Natural killer cell (primary cell): ENCODE measurements at regions not wholly inside any gene's neighbourhood (a gene's known extent, or its start where the extent isn't known, plus 50 kb on each side); places are given as distances from the start of the nearest gene placed in this dataset.
"Not testable (repeated sequence)": the region's sequence is repeated elsewhere in the genome, so short reads cannot be mapped to it uniquely, and the experiment has no call there.

Source experiments
- ATAC-seq, 3 donors: fragments of 150-1000 bp in 2 of 3; fragments of 200-7000 bp in 1 of 3; cut with Tn5 transposase; 1 replicate in 1 of 3; 2 replicates in 2 of 3; pipeline ENCODE4 v1.10.0; 2021; ENCODE audit warnings: mild to moderate bottlenecking in 2 of 3, moderate library complexity in 2 of 3
- DNase-seq, 2 donors: peaks; one replicate each; pipeline versions ENCODE4 v3.0.0 to v3.0.0-alpha.2; 2013 to 2021; ENCODE audit warnings: mixed read lengths in 1 of 2
- H3K27ac ChIP-seq: one replicate; pipeline ENCODE4 v1.5.1; 2013; ENCODE audit warnings: mild to moderate bottlenecking, low read length
- H3K27me3 ChIP-seq: one replicate; pipeline ENCODE4 v1.6.1; 2013; ENCODE audit warnings: low read length; ENCODE audit not compliant: control insufficient read depth, insufficient read depth
- H3K36me3 ChIP-seq: one replicate; pipeline ENCODE4 v1.6.1; 2013; ENCODE audit warnings: low read length; ENCODE audit not compliant: control insufficient read depth, insufficient read depth
- H3K4me1 ChIP-seq: one replicate; pipeline ENCODE4 v1.6.1; 2013; ENCODE audit warnings: low read length; ENCODE audit not compliant: control insufficient read depth, insufficient read depth
- H3K4me3 ChIP-seq: one replicate; pipeline ENCODE4 v1.5.1; 2013; ENCODE audit warnings: low read length
- H3K9me3 ChIP-seq: one replicate; pipeline ENCODE4 v1.6.1; 2013; ENCODE audit warnings: low read length; ENCODE audit not compliant: control insufficient read depth, insufficient read depth
- H3K27ac Mint-ChIP-seq, 2 donors: one replicate each; pipeline ENCODE4 v1.8.0; 2022; ENCODE audit warnings: mild to moderate bottlenecking in 2 of 2, mixed read lengths in 2 of 2, moderate library complexity in 1 of 2
- H3K27me3 Mint-ChIP-seq, 2 donors: one replicate each; pipeline ENCODE4 v1.8.0; 2022; ENCODE audit warnings: low read depth in 2 of 2, mixed read lengths in 2 of 2
- H3K36me3 Mint-ChIP-seq: one replicate; pipeline ENCODE4 v1.8.0; 2022; ENCODE audit warnings: mixed read lengths
- H3K4me1 Mint-ChIP-seq, 2 donors: one replicate each; pipeline ENCODE4 v1.8.0; 2022; ENCODE audit warnings: mixed read lengths in 2 of 2
- H3K4me3 Mint-ChIP-seq: one replicate; pipeline ENCODE4 v1.8.0; 2022; ENCODE audit warnings: mild to moderate bottlenecking, moderate library complexity, mixed read lengths
- H3K9me3 Mint-ChIP-seq, 2 donors: one replicate each; pipeline ENCODE4 v1.8.0; 2022; ENCODE audit warnings: mixed read lengths in 2 of 2
- WGBS: methylation state at CpG from one replicate; pipeline ENCODE4 v1.1.7; 2013; ENCODE audit warnings: missing lambda C conversion rate; ENCODE audit not compliant: insufficient coverage; 5-methylcytosine and 5-hydroxymethylcytosine counted together
- intact Hi-C: fragments of 100-400 bp; cut with micrococcal nuclease; formaldehyde crosslinking; loops from one replicate; pipeline ENCODE4 v1.14.2; 2022

GRCh38 chr10:133689897-133690296 lies 63.3 kb upstream of the FRG2B start:
- 29% methylated on average over 3 of the region's 6 CpGs for WGBS
- H3K4me1 Mint-ChIP-seq, H3K9me3 ChIP-seq, H3K4me1 ChIP-seq, H3K27me3 ChIP-seq, DNase-seq, H3K27ac ChIP-seq, H3K4me3 Mint-ChIP-seq, H3K36me3 ChIP-seq, H3K4me3 ChIP-seq, H3K27ac Mint-ChIP-seq, H3K9me3 Mint-ChIP-seq, intact Hi-C loops, ATAC-seq, H3K36me3 Mint-ChIP-seq, H3K27me3 Mint-ChIP-seq: not testable (repeated sequence)

DNA sequence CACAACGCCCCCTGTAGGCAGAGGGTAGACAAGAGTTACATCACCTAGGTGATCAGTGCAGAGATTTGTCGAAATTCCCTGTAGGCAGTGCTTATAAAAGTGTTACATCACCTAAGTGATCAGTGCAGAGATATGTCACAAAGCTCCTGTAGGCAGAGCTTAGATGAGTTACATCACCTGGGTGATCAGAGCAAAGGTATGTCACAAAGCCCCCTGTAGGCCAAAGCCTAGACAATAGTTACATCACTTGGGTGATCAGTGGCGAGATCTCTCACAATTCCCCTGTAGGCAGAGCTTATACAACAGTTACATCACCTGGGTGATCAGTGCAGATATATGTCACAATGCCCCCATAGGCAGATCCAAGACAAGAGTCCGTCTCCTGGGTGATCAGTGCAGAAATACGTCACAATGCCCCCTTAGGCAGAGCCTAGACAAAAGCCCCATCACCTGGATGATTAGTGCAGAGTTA lies 61.9 kb upstream of the FRG2B start:
- H3K27ac ChIP-seq, H3K9me3 ChIP-seq, H3K4me3 ChIP-seq, H3K4me1 Mint-ChIP-seq, H3K27me3 Mint-ChIP-seq, H3K9me3 Mint-ChIP-seq, H3K4me1 ChIP-seq, H3K4me3 Mint-ChIP-seq, H3K27ac Mint-ChIP-seq, intact Hi-C loops, H3K36me3 ChIP-seq, DNase-seq, H3K36me3 Mint-ChIP-seq, H3K27me3 ChIP-seq: not testable (repeated sequence)
- no CpG with 5 or more reads among the region's 5 CpGs for WGBS
- ATAC-seq, result peak in 2 of 3 donors; percentile 26 to 67

DNA sequence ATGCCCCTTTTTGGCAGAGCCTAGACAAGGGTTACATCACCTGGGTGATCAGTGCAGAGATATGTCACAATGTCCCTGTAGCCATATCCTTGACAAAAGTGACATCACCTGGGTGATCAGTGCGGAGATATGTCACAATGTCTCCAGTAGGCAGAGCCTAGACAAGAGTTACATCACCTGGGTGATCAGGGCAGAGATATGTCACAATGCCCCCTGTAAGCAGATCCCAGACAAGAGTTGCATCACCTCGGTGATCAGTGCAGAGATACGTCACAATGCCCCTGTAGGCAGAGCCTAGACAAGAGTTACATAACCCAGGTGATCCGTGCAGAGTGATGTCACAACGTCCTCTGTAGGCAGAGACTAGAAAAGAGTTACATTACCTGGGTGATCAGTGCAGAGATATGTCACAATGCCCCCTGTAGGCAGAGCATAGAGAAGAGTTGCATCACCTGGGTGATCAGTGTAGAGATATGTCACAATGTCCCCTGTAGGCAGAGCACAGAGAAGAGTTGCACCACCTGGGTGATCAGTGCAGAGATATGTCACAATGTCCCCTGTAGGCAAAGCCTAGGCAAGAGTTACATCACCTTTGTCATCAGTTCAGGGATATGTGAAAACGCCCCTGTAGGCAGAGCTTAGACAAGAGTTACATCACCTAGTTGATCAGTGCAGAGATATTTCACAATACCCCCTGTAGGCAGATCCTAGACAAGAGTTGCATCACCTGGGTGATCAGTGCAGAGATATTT lies 61.3 kb upstream of the FRG2B start:
- intact Hi-C loops, H3K27ac Mint-ChIP-seq, H3K4me1 ChIP-seq, H3K27me3 ChIP-seq, H3K9me3 Mint-ChIP-seq, H3K4me1 Mint-ChIP-seq, H3K4me3 Mint-ChIP-seq, H3K9me3 ChIP-seq, H3K36me3 ChIP-seq, DNase-seq, H3K27me3 Mint-ChIP-seq, H3K36me3 Mint-ChIP-seq, H3K4me3 ChIP-seq, H3K27ac ChIP-seq: not testable (repeated sequence)
- 36% methylated on average over 4 of the region's 6 CpGs for WGBS
- ATAC-seq, result peak in 2 of 3 donors; percentile 29 to 68

DNA sequence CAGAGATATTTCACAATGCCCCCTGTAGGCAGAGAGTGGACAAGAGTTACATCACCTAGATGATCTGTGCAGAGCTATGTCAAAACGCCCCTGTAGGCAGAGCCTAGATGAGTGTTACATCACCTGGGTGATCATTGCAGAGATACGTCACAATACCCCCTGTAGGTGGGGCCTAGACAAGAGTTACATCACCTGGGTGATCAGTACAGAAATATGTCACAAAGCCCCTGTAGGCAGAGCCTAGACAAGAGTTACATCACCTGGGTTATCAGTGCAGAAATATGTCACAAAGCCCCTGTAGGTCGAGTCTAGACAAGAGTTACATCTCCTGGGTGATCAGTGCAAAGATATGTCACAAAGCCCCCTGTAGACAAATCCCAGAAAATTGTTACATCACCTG lies 60.4 kb upstream of the FRG2B start:
- H3K4me1 ChIP-seq, H3K9me3 ChIP-seq, H3K27ac Mint-ChIP-seq, H3K27ac ChIP-seq, H3K36me3 Mint-ChIP-seq, H3K36me3 ChIP-seq, DNase-seq, H3K27me3 Mint-ChIP-seq, H3K4me1 Mint-ChIP-seq, H3K4me3 Mint-ChIP-seq, H3K9me3 Mint-ChIP-seq, H3K4me3 ChIP-seq, H3K27me3 ChIP-seq, intact Hi-C loops: not testable (repeated sequence)
- WGBS, result no CpG with 5 or more reads among the region's 3 CpGs
- ATAC-seq, result peak in 1 of 3 donors; percentile 22
